Mucosa of gallbladder (tissue), 1 donor: ENCODE measurements at regions not wholly inside any gene's neighbourhood (a gene's known extent, or its start where the extent isn't known, plus 50 kb on each side); places are given as distances from the start of the nearest gene placed in this dataset.

Source experiments
- DNase-seq: peaks from one replicate; pipeline ENCODE4 v3.0.0-alpha.2; 2020; ENCODE audit warnings: low spot score
- donor health status: DM: no; HTN: no; CAD: no.

DNA sequence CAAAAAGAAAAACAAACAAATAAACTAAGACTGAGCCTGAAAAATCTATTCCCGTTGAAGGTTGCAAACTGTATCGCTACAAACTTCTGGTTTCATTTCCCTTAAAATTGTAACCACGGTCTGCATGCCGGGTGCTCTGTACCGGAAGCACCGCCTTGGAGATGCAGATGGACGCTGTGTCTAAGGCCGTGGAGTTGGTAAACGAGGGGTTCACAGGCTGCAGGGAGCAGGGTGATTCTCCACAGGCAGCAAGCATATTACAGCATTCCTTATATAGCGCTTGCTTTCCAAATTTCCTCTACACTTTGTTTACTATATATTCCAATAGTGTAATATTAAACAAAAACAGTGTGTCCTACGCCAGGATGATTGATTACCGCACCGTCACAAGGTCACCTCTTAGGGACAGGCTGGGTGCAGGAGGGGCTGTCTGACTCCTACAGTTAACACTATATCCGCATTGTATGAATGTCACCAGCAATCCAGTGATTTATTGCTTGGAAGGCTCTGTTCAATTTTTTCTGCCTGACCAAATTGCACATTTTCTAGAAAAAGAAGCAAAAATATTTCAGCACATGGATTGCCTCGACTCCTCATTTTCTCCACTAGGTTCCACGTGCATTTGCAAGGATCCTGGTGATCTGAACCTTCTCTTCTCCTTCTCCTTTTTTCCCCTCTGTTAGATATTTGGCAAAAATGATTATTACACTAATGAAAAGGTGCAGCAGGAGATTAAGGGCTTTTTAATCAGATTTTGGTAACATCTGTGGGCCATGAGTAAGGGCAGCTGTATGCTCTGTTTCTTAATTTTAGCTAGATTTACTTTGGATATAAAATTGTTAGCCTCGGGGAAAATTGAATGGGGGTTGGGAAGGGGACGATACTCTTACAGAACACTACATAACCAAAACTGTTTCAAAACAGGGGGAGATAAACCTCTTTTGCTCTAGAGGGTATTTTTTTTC, 325.8 kb upstream of the MGMT start:
- DNase-seq: no peak

DNA sequence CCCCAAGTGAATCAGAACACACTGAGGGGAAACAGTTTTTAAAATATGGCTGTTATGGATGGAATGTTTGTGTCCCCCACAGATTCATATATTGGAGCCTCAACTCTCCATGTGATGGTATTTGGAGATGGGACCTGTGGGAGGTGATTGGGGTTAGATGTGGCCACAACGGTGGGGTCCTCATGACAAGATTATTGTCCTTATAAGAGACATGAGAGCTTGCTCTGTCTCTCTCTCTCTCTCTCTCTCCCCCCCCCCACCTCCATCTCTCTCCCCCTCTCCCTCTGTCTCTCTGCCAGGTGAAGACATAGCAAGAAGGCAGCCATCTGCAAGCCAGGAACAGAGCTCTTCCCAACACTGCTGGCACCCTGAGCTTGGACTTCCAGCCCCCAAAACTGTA, 315.8 kb upstream of the MGMT start:
- DNase-seq: no peak

- no peak for DNase-seq
Measured at GRCh38 chr10:129156406-129156805, 310.6 kb upstream of the MGMT start.

- DNase-seq: no peak
Measured at GRCh38 chr10:129157185-129157584, 309.9 kb upstream of the MGMT start.

DNA sequence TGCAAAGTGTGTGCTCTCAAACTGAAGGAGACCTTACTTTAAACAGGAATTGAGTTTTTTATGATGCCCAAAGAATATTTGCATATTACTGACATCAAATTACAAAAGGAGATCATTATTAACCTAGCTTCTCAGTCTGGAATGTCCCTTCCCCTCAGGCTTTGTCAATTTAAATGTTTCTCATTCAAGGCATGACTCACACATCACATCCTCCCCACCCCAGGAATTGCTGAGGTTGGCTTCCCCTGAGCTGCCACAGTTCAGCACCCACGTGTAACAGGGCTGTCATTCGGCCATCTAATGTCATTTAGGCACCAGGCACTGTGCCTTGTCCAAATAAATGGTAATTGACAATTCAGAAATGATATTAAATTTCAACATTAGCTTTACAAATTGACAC, 305.9 kb upstream of the MGMT start:
- no peak for DNase-seq

- DNase-seq: no peak
Measured at GRCh38 chr10:129163531-129163930, 303.5 kb upstream of the MGMT start.

DNA sequence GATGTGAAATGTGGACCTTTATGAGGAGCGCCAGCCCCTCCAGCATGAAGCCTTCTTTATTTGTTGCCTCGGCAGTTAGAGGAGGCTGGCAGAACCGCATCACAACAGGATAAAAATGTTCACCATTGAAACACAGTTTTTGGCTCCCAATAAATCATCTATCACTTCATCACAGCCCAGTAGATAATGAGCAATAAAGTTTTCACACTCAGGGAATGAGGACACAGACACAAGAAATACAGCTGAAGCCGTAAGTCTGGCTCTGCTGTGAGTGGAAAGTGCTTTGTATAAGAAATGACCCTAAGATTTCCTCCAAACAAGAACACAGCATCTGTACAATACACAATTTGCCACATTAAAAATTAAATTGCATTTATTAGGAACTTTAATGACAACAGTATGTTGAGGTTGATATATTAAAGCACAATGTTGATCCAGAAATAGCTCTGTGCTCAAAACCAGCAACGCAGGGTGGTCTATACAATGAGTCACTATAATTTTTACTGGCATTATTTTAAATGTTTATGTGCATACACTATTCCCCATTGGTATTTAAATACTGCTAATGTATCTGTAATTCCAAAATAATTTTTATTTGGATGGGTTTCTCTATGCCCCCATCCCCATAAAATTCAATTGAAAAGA, 301.8 kb upstream of the MGMT start:
- no peak for DNase-seq

DNA sequence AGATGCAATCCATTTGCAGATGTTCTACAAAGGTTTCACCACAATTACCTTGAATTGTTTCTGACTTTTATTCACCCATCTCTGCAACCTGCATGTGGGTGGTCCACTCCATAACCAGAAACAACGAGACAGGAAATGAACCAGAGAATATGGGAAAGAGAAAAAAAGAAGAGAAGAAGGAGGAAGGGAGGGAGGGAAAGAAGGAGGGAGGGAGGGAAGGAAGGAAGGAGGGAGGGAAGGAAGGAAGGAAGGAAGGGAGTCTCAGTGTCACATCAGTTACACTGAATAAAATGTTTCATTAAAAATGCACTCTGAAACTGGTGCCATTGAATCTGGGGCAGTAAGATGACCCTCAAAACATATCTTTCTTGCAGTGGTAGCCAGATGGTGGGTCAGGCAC, 301.3 kb upstream of the MGMT start:
- DNase-seq: no peak

GRCh38 chr10:129168660-129169059, 298.4 kb upstream of the MGMT start:
- no peak for DNase-seq

DNA sequence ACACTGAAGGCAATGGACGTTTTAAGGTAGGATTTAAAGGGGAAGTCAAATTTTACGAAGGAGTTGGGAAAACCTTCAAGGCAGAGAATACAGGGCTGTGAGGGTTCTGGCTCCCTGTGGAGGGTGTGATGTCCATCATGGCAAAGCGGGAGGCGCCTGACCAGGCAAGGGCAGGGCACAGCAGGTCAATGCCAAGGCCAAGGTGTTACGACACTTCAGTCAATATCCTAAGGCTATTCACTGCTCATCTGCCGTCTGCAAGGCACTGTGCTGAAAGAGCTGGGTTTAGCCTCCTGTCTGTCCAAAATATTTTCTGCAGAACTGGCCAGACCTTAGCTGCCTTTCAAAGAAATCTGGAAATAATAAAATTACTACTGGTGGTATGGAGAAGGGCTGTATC, 297.9 kb upstream of the MGMT start:
- DNase-seq: no peak

GRCh38 chr10:129170812-129171211, 296.2 kb upstream of the MGMT start:
- no peak for DNase-seq

DNA sequence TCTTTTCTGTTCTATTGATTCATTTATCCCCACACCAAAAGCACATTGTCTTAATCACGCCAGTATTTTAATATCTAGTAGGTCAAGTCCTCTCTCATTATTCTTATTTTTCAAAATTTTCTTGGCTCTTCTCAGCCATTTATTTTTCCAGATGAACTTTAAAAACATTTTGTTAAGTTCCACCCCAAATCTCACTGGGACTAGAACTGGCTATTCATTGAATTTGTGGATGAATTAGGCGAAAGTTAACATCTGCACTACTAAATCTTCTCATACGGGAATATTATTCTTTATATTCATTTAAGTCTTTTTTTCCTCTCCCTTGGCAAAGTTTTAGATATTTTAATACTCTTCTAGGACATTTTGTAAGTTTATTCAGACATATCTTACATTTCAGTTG, 295.2 kb upstream of the MGMT start:
- no peak for DNase-seq

DNA sequence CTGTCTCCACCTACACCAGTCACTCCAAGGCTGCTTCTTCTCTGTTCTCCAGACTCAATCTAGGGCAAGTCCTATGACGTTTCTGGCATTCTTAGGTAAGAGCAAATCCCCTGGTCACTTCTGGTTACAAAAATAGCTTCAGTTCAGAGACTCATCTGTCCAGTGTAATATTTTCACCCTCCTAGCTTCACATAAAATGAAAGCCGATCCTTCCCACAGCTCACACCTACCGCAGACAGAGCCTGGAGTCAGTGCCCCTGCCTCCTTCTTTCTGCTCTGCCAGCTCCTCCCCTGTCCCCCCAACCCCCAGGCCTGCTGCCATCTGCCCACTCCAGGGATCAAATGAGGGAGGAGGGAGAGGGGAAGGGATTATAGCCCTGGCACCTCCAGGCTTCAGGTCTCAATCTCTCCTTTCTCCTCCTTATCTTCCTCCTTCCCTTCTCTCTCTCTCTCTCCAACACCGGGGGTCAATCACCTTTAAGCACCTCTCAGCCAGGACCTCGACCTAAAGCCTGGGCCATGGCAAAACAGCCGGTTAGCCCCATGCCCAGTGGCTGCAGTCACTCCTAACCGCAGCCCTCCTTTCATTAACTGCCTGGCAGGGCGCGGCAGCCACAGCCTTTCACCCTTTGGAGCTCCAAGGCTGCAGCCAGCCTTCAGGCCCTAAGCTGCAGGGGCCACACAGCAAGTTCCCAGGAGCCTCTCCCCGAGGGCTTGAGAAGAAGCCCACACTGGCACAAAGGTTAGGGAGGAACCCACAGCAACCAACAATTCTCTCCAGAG, 292.6 kb upstream of the MGMT start:
- no peak for DNase-seq

- no peak for DNase-seq
Measured at GRCh38 chr10:129179245-129179971, 287.6 kb upstream of the MGMT start.

DNA sequence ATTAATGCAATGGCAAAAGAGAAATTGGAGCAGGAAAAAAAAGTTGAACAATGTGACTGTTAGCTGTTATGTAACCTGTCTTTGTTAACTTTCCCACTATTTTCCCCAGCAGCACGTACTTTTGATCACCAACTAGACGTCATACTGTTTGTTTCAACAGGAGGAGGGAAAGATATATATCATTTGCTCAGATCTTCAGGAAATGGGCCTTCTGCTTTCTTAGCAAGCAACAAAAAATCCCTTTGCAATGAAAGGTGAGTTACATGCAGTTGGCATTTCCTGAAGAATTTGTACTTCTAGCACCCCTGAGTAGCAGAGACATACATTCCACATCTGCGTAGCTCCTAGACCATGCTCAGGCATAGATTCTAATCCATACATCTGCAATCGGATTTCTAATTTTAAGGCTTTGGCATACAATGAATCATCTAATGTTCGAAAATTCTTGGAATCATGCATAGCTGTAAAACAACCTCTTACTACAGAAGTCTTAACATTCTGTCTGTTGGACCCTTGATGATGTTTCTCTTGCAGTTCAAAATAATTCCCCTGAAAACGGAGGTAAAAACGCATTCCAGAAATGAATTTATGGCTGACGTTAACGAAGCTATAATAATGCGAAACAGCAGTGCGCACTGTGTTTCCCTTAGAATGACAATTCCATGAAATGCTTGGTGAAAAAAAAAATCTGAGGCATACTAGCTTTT, 286.9 kb upstream of the MGMT start:
- DNase-seq: no peak

DNA sequence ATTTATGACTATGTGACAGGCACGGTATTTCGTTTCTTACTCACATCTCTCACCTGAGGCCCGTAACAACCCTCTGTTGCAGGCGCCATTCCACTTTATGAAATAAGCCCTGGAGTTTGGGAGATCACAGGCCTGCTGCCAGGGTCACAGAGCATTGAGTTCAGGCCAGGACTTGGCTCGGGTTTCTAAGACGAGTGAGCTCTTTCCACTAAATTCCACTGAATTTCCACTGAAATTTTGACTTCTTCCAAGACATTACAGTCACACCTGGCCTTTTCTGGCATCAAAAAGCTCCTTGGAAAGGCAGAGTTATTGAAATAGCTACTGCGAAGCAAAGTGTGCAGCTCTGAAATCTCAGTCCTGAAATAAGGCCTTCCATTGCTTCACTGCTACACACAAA, 282.8 kb upstream of the MGMT start:
- DNase-seq: no peak

DNA sequence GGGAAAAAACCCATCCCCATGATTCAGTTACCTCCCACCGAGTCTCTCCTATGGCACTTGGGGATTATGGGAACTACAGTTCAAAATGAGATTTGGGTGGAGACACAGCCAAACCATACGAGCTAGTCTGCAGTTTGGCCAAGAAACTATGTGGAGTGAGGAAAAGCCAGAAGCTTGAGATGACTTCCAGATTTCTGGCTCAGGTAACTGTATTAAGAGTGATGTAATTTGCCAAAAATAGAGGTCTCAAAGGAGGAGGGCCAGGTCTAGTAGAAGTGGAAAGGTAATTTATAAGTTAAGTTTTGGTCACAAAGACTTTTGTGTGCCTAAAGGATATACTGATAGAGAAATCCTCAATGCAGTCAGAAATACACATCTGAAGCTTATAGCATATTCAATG, 279.7 kb upstream of the MGMT start:
- DNase-seq: no peak

DNA sequence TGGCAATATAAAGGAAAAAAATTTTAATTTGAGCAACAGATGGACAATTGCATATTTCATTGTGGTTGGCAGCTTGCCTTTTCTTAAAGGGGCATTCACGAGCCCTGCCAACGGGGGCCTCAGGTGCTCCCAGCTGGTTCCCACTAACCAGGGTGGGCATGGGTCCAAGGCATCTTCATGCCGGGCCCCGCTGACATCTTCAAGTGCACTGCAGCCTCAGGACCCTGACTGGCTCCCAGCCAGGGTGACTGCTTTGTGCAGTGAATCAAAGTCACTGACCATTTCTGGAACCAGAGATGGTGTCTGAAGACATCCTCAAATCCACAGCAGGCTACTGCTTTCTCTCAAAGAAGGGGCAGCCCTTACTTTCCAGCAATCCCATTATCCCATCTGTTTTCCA, 275.2 kb upstream of the MGMT start:
- DNase-seq: peak; percentile 11

GRCh38 chr10:129192344-129193128, 274.5 kb upstream of the MGMT start:
- peak; percentile 30 for DNase-seq

DNA sequence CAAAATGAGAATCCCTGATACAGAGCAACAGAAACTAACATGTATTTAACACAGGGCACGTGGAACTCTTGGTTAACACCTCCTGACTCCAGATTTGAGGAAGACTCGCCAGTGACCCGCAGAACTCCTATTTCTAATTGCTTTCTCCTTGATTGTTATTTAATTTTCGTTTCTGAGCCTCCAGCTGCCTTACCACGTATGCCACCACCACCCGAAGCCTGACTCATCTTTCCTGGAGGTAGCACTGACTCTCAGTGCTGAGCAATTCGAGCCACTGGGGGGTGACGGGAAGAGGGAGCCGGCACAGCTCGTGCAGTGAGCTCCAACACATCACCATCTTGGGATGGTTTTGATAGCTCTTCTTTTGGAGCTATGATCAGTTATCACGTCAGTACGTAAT, 273.9 kb upstream of the MGMT start:
- DNase-seq: no peak
